ENCODE measurements at regions not wholly inside any gene's neighbourhood (a gene's known extent, or its start where the extent isn't known, plus 50 kb on each side); places are given as distances from the start of the nearest gene placed in this dataset.
"Not testable (repeated sequence)": the region's sequence is repeated elsewhere in the genome, so short reads cannot be mapped to it uniquely, and the experiment has no call there.

- no peak for DNase-seq (ENCODE audit: low read depth, low spot score)
- in situ Hi-C loops (cut with HindIII; ENCODE audit: low pct_unique_long_range_greater_than_20kb, low sequenced_read_pairs): no loop called here
Measured at GRCh38 chr17:34481779-34482178, 97.6 kb upstream of the TMEM132E start.

GRCh38 chr17:34479371-34479770, 100.0 kb upstream of the TMEM132E start:
- in situ Hi-C loops (cut with HindIII; ENCODE audit: low pct_unique_long_range_greater_than_20kb, low sequenced_read_pairs): no loop called here
- no peak for DNase-seq (ENCODE audit: low read depth, low spot score)

GRCh38 chr17:34478244-34478643, 101.1 kb upstream of the TMEM132E start:
- DNase-seq (ENCODE audit: low read depth, low spot score): no peak
- in situ Hi-C loops (cut with HindIII; ENCODE audit: low pct_unique_long_range_greater_than_20kb, low sequenced_read_pairs): no loop called here

- in situ Hi-C loops (cut with HindIII; ENCODE audit: low pct_unique_long_range_greater_than_20kb, low sequenced_read_pairs): no loop called here
- DNase-seq (ENCODE audit: low read depth, low spot score): no peak
Measured at GRCh38 chr17:34475296-34475695, 104.1 kb upstream of the TMEM132E start.

- in situ Hi-C loops (cut with HindIII; ENCODE audit: low pct_unique_long_range_greater_than_20kb, low sequenced_read_pairs): no loop called here
Measured at GRCh38 chr17:34474706-34475105, 104.7 kb upstream of the TMEM132E start.

GRCh38 chr17:34472363-34472762, 107.0 kb upstream of the TMEM132E start:
- in situ Hi-C loops (cut with HindIII; ENCODE audit: low pct_unique_long_range_greater_than_20kb, low sequenced_read_pairs): no loop called here

More at GRCh38 chr17:34474706-34475105, 104.7 kb upstream of the TMEM132E start:
- DNase-seq (ENCODE audit: low read depth, low spot score): no peak

GRCh38 chr17:34471278-34471677, 108.1 kb upstream of the TMEM132E start:
- DNase-seq (ENCODE audit: low read depth, low spot score); in situ Hi-C loops (cut with HindIII; ENCODE audit: low pct_unique_long_range_greater_than_20kb, low sequenced_read_pairs): not testable (repeated sequence)

More at GRCh38 chr17:34472363-34472762, 107.0 kb upstream of the TMEM132E start:
- no peak for DNase-seq (ENCODE audit: low read depth, low spot score)

GRCh38 chr17:34465789-34466188, 102.8 kb upstream of the CCL1 start:
- DNase-seq (ENCODE audit: low read depth, low spot score): no peak
- in situ Hi-C loops (cut with HindIII; ENCODE audit: low pct_unique_long_range_greater_than_20kb, low sequenced_read_pairs): no loop called here

GRCh38 chr17:34464812-34465211, 101.8 kb upstream of the CCL1 start:
- in situ Hi-C loops (cut with HindIII; ENCODE audit: low pct_unique_long_range_greater_than_20kb, low sequenced_read_pairs): no loop called here
- DNase-seq (ENCODE audit: low read depth, low spot score): no peak

GRCh38 chr17:34458266-34458665, 95.2 kb upstream of the CCL1 start:
- DNase-seq (ENCODE audit: low read depth, low spot score): no peak
- in situ Hi-C loops (cut with HindIII; ENCODE audit: low pct_unique_long_range_greater_than_20kb, low sequenced_read_pairs): no loop called here

- in situ Hi-C loops (cut with HindIII; ENCODE audit: low pct_unique_long_range_greater_than_20kb, low sequenced_read_pairs): no loop called here
- DNase-seq (ENCODE audit: low read depth, low spot score): no peak
Measured at GRCh38 chr17:34456121-34456520, 93.1 kb upstream of the CCL1 start.

GRCh38 chr17:34452769-34453168, 89.7 kb upstream of the CCL1 start:
- DNase-seq (ENCODE audit: low read depth, low spot score): peak; percentile 4
- in situ Hi-C loops (cut with HindIII; ENCODE audit: low pct_unique_long_range_greater_than_20kb, low sequenced_read_pairs): no loop called here

- in situ Hi-C loops (cut with HindIII; ENCODE audit: low pct_unique_long_range_greater_than_20kb, low sequenced_read_pairs): no loop called here
Measured at GRCh38 chr17:34451313-34451712, 88.3 kb upstream of the CCL1 start.

GRCh38 chr17:34447406-34447805, 84.4 kb upstream of the CCL1 start:
- in situ Hi-C loops (cut with HindIII; ENCODE audit: low pct_unique_long_range_greater_than_20kb, low sequenced_read_pairs): no loop called here
- no peak for DNase-seq (ENCODE audit: low read depth, low spot score)

More at GRCh38 chr17:34451313-34451712, 88.3 kb upstream of the CCL1 start:
- no peak for DNase-seq (ENCODE audit: low read depth, low spot score)

GRCh38 chr17:34445101-34445500, 82.1 kb upstream of the CCL1 start:
- in situ Hi-C loops (cut with HindIII; ENCODE audit: low pct_unique_long_range_greater_than_20kb, low sequenced_read_pairs): no loop called here
- no peak for DNase-seq (ENCODE audit: low read depth, low spot score)

- peak; percentile 45 for DNase-seq (ENCODE audit: low read depth, low spot score)
- in situ Hi-C loops (cut with HindIII; ENCODE audit: low pct_unique_long_range_greater_than_20kb, low sequenced_read_pairs): no loop called here
Measured at GRCh38 chr17:34443619-34444469, 80.8 kb upstream of the CCL1 start.

- in situ Hi-C loops (cut with HindIII; ENCODE audit: low pct_unique_long_range_greater_than_20kb, low sequenced_read_pairs): no loop called here
- no peak for DNase-seq (ENCODE audit: low read depth, low spot score)
Measured at GRCh38 chr17:34442387-34443111, 79.5 kb upstream of the CCL1 start.

- in situ Hi-C loops (cut with HindIII; ENCODE audit: low pct_unique_long_range_greater_than_20kb, low sequenced_read_pairs): no loop called here
Measured at GRCh38 chr17:34437188-34437587, 74.2 kb upstream of the CCL1 start.

GRCh38 chr17:34436607-34437006, 73.6 kb upstream of the CCL1 start:
- in situ Hi-C loops (cut with HindIII; ENCODE audit: low pct_unique_long_range_greater_than_20kb, low sequenced_read_pairs): no loop called here
- no peak for DNase-seq (ENCODE audit: low read depth, low spot score)

More at GRCh38 chr17:34437188-34437587, 74.2 kb upstream of the CCL1 start:
- DNase-seq (ENCODE audit: low read depth, low spot score): no peak
